GM19438 (cell line): ENCODE measurements at regions not wholly inside any gene's neighbourhood (a gene's known extent, or its start where the extent isn't known, plus 50 kb on each side); places are given as distances from the start of the nearest gene placed in this dataset.

Experiments
- ATAC-seq: cut with Tn5 transposase; IDR thresholded peaks from one replicate; pipeline ENCODE4 v1.9.1; 2021; ENCODE audit warnings: low read depth; ENCODE audit not compliant: unreplicated experiment

DNA sequence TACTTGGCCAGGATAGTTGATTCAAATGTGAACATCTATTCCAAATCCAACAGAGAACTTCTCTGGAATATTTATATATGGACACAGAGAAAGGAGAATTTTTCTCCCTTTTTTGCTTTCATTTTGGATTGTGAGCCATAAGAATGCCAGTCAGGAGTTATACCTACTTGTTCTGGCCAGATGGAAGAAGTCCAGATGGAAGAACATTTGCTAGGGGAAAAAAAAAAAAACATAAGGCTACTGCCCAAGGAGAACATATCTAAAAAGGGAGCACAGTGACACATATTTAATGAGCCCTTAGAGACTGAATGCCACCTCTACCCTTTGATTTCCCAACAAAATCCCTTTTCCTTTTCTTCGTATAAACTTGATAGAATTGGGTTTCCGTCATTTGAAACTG, 61.7 kb upstream of the PPP2R2B start:
- no peak for ATAC-seq

DNA sequence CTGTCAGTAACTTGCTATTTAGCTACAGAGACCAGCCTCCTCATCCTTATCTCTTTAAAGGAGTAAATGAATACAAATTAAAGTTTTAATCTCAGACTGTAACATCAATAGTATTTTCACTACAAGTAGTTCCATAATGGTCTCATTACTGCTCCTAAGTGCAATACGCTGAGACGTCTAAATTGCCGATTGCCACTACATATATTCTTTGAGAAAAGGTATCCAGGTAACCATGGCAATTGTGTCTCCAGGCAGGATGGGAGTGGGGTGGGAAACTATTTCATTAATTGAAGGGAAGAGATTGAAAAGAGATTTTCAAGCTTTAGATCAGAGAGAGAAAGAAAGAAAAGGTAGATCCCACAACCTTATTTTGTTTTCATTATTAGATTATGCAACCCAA, 65.5 kb upstream of the PPP2R2B start:
- no peak for ATAC-seq

DNA sequence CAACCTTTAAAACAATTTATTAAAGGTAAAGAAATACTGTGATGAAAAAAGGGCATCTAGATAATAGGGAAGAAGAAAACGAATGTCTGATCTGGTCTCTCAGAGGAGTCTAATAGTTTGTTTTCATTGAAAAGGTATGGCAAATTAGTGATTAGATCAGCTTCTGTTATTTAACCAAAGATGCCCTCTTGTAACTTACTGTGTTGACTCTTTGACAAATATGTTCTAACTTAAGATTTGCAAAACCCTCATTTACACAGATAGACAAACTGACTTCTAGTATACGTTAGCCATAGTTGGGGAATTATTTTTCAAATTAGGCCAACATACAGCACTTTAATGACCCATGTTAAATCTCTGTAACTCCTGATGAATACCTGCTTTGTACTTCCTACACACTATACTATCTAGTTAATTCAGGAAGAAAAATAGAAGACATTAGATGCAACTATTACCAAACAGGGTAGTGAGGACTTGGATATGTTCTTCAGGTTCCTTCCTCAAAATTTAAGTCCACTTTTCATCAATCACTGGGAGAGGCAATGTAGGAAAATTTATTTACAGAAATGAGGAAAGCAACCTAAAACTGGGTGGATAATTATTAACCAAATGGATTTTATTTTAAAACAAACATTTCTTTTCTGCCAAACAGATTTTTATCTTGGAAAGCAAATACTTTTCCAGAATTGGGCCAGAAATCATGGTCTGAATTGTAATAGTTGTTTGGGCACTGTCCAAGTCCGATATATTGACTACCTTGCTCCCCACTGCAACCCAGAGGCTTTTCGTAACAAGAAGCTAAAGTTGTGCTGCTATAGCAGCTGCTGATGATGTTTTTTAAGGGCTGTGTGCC, 66.4 kb upstream of the PPP2R2B start:
- ATAC-seq = no peak

- ATAC-seq = no peak
Observed at GRCh38 chr5:146945617-146946084, 67.1 kb upstream of the PPP2R2B start.

DNA sequence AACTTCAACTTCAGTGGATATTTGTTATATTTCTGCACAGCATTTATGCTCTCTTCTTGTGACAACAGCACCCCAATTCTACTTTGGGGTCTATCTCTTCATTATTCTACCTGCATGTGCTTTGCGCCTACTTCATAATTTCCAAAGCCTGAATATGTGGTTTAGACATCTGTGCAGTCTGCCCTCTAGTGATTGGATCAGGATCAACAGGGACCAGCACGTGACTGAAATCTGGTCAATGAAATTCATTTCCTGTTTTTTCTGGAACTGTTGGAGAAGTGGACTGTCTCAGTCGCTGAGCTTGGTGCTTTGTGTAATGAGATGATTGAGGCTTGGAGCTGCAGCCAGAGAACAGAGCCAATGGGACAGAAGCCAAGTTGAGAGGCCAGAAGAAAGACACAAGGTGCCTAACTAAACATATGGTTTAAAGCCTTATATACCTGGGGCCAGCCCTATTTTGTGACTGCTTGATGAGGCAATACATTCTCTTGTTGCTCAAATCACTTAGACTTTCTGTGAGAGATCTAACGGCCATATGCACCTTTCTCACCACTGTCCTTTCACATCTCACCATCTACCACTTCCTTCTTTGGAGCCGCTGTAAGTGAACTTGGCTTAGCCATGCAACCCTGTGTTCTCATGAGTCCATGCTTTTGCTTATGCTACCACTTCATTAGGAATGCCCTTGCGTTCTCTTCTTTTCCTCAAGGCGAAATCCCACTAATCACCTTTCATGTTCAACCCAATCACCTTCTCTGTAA, 68.8 kb upstream of the PPP2R2B start:
- ATAC-seq = no peak

DNA sequence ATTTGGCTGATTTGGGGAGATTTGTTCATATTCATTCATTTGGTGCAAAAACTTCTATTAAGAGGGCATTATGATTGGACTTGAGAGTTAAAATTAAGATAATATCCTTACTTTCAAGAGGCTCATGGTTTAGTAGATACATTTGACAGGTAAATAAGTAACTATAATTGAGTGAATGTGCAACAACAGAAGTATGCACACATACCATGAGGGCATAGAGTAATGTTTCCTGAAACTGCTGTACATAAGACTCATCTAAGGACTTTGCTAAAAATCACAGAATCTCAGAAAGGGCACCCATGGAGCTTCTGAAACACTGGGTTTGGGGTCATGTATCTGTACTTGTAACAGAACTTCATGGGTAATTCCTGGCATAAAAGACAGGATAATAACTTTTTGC, 70.1 kb upstream of the PPP2R2B start:
- ATAC-seq = no peak

DNA sequence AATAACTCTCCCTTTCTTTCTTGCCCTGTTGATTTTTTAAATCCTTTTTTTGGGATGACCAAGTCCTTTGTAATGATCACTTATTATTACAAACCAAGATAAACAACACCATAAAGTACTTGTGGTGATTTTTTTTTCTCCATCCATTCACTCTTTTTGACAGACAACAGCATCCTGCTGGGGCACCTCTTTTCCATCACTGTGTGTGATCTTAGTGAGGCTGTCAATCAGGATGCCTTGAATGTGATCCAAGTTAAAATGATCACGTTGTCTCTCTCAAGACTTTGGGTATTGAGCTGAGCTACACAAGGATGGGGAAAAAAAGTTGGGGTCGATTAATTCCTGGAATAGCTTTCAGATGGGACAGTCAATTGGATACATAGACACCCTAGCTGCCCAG, 73.6 kb upstream of the PPP2R2B start:
- ATAC-seq = no peak

- ATAC-seq = no peak
Observed at GRCh38 chr5:146956217-146956616, 77.7 kb upstream of the PPP2R2B start.

GRCh38 chr5:146959360-146959759, 80.8 kb upstream of the PPP2R2B start:
- ATAC-seq = no peak

DNA sequence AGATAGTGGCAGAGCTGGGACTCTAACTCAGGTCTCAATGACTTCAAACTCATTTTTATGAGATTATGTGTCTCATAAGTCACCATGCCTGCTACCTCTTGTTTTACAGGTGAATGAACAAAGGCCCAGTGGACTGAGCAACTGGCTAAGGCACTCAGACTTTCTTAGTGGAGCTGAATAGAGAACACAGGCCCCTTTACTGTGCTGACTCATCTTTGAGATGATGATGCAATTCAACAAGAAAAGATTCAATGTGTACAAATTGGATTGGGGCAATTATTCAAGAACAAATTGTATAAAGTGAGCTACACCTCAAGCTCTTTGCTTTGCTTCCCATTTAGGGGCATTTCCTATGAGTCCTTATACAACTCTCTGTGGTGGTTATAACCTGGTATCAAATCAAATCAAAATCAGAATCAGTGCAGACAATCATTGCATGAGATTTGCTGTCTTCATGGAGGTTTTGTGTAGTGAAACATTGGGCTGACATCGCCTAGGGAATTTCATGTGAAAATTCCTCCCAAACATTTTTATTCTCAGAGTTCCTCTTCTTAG, 84.3 kb upstream of the PPP2R2B start:
- no peak for ATAC-seq

DNA sequence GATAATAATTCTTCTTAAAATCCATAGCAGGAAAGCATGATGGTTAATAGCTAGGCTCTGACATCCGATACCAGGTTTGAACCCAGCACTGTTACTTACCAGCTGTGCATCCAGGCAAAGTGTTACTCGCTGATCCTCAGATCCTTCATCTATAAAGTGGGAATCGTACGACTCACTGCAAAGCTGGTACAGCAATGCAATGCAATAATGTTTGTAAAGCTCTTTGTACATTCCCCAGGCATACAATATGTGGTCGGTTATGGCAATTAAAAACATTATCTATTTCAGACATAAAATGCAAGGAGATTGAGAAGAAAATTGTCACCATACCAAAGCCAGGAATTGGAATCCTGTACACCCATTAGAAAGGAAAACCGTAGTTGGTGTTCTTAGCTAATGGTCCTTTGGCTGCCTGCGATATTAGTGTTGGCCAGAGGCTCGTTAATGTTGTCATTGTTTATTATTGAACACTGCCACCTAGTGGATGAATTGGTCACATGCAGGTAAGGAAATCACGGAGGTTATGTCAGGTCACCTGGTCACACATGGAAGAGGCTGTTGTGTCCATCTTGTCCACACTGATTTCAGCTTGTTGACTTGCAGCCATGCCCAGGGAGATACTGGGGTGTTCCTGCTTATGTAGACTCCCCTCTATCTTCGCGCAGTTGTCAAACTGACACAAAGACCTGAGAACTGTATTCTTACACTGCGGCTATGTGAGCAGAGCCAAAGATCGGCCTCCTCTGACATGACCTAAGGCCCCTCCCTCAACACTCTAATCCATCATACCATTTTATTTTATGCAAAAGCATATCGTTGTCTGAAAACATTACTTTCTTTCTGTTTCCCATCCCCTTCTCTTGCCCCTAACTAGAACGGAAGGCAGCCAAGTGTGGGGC, 87.5 kb upstream of the PPP2R2B start:
- peak; percentile 95 for ATAC-seq

DNA sequence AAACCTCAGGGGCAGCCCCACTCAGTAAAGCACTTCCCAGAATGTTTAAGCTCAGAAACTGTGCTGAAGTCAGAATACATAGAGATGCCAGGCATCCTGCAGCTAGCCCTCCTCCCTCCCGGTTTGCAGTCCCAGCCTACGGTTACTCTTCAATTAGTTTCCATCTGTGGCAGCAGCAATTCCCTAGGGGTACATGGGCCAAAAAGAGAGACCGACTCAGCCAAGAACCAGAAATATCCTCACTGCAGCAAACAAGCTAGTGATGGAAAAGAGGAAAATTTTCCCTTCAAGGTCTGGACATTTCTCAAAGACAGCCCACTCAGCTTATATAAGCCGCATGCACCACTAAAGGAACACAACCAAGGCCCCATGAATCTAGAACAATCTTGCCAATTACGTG, 89.1 kb upstream of the PPP2R2B start:
- ATAC-seq = no peak

- no peak for ATAC-seq
Observed at GRCh38 chr5:146971401-146971800, 92.8 kb upstream of the PPP2R2B start.

DNA sequence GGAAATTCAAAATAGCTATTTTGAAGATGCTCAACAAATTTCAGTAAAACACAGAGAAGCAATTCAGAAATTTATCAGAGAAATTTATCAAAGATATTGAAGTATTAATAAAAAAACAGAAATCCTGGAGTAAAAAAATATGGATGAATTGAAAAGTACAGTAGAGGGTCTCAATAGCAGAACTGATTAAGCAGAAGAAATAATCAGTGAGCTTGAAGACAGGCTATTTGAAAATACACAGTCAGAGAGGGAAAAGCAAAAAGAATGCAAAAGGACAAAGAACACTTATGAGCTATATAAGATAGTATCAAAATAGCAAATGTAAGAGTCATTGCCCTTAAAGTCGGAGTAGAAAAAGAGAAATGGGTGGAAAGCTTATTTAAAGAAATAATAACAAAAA, 107.9 kb upstream of the PPP2R2B start:
- ATAC-seq = no peak

DNA sequence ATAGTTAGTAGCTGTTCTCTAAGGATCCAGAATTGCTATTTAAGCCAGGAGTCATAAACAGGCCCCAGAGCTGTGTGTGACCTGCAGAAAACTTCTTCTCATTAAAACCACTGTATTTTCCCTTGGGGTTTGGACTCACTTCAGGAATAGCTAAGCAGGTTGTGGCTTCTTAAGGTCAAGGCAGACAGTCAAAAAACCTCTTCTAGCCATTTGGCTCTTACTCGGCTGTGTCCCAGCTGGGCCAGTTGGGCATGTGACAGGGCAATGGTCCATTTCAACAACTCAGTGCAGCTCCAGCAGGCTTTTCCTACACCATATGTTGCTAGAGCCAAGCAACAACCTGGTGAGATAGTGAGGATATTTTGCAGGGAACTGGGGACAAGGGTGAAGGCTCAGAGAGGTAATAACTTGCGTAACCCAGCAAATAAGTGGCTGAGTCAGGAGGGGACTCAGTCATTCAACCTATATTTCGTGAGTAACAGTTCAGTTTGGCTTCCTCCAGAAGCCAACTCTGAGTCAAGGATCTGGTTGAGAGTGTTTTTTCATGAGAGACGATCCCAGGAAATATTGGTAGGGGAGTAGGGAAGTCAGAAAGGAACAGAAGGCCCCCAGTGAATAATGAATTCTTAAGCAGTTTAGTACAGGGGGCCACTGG, 115.4 kb upstream of the PPP2R2B start:
- no peak for ATAC-seq

DNA sequence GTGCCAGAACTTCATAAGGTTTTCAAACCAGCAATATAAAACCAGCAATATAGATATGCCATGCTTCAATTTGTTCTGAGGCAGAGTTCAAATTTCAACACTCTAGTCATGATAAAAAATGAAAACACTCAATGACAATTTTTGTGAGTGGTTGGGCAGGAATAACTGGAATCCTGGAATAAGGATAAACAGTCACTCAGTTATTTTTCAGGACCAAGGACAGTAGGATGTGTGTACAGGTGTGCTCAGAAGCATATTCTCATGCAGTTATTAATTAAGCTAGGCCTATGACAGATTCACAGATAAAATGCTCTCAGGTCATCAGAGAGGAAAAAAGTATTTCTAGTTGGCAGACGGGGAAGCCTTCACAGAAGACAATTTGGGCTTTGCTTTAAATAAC, 117.3 kb upstream of the PPP2R2B start:
- no peak for ATAC-seq

DNA sequence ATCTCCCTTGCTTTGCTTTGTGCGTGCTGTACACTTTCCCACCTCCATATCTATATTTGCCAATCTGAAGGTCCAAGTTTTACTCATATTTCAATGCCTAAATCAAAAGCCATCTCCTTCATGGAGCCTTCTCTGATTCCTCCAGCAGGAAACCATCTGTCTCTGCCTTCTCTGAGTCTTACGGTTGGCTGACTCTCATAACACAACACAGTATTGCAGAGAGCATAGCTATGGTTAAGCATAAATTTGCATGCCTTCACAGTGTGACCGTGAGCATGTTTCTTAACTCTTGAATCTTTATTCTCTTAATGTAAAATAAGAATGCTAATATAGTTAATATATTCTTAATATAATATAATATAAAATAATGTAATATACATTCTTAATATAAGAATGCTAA, 136.8 kb upstream of the PPP2R2B start:
- ATAC-seq = no peak

GRCh38 chr5:147017191-147017590, 138.6 kb upstream of the PPP2R2B start:
- ATAC-seq = no peak

DNA sequence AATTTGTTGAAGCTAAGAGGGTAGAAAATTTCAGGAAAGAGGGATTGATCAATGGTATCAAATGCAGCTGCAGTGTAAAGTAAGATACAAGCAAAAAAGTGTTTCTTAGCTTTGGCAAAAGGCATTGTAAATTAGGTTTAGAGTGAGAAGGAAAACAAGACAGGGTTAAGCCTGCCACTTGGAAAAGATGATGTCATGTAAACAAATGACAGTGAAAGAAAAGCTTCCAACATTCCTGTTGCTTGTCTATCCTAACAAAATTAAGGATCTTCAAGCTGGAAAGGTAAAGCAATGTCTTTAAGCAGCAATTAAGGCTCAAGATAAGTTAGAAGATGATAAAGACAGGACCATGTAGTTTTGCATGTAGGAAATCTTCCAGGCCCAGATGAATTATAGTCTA, 139.1 kb upstream of the PPP2R2B start:
- no peak for ATAC-seq

- no peak for ATAC-seq
Observed at GRCh38 chr5:147018812-147019211, 140.3 kb upstream of the PPP2R2B start.
